ENCODE measurements at regions not wholly inside any gene's neighbourhood (a gene's known extent, or its start where the extent isn't known, plus 50 kb on each side); places are given as distances from the start of the nearest gene placed in this dataset.

- no peak for DNase-seq (ENCODE audit: low read depth in 2 of 2)
These were observed 431.9 kb upstream of the HS6ST1 start for GRCh38 chr2:128750328-128751165.

DNA sequence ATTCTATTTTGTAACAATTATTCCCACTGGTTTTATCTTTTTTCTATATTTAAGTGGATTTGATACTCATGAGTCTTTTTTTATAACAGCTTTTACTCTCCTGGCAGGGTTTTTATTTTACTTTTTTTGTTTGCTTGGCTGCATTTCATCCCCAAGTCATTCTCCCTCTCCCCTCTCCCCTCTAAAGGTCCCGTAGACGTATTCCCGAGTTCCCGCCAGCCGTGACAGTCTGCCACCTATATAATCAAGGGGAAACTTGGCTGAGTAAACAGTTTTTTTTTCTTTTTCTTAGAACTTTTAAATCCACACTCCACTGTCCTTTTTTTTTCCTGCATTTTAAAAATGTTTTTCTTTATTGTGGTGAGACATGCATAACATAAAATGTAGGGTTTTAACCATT is 433.1 kb upstream of the HS6ST1 start:
- no peak for DNase-seq (ENCODE audit: low read depth in 2 of 2)

DNA sequence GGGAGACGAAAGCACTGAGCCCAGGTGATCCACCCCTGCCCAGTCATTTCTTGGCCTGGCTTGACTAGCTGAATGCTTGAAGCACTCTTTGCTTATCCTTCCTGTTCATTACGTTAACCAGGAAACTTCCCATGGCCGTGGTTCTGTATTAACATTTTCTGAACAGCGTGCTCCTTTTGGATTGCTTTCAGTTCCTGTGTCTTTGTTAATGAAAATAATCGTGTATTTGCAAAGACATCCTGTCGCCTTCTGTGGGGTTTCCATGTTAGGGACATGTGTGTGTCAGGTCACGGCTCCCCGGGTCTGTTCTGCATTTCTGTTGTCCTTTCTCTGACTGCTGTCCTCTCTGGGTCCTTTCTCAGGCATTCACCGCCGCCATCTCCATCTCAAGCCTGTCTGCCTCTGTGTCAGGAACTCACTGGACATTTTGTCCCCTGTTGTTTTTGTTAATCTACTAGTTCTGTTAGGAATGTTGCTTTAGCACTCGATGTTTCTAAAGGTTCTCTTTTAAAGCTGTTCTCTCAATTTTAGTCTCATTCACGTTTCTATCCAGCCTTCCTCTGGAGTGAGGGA is 434.1 kb upstream of the HS6ST1 start:
- no peak for DNase-seq (ENCODE audit: low read depth in 2 of 2)

- no peak for DNase-seq (ENCODE audit: low read depth in 2 of 2)
These were observed 434.7 kb upstream of the HS6ST1 start for GRCh38 chr2:128753321-128753720.

DNA sequence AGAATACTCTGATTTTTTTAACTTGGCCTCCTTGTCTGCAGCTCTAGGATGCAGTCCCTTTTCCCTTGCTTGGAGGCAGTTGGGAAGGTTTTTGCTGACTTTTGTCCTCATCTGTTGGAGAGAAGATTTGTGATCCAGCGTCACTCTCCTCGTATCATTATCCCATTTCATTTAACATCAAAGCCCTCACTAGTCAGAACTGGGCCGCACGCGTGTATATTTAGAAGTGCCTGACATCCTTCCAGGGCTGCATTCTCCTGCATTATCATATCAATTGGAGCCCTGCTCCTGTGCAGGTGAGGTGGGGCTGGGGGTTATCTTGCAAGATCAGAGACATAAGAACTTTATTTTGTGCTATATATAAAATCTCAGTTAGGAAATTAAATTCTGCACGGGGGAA is 435.1 kb upstream of the HS6ST1 start:
- DNase-seq (ENCODE audit: low read depth in 2 of 2): no peak

- no peak for DNase-seq (ENCODE audit: low read depth in 2 of 2)
These were observed 435.6 kb upstream of the HS6ST1 start for GRCh38 chr2:128754246-128754724.

- DNase-seq (ENCODE audit: low read depth in 2 of 2): no peak
These were observed 437.2 kb upstream of the HS6ST1 start for GRCh38 chr2:128755695-128756364.

DNA sequence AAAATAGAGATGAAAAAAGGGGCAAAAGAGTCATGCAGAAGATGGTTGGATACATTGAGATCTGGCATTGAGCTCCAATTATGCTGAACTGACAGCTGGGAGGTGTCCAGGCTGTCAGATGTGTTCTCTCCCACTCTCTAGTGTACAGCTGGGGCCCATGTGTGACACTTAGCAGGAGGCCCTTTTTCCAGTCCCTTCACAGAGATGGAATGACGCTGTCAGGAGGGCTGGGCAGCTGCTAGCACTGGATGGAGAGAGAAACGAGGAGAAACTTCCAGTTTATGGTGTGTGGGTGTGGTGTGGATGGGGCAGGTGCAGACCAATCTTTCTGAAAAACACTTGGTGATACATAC is 437.7 kb upstream of the HS6ST1 start:
- no peak for DNase-seq (ENCODE audit: low read depth in 2 of 2)

GRCh38 chr2:128765811-128766210 is 447.1 kb upstream of the HS6ST1 start:
- DNase-seq (ENCODE audit: low read depth in 2 of 2): no peak

- no peak for DNase-seq (ENCODE audit: low read depth in 2 of 2)
These were observed 449.4 kb upstream of the HS6ST1 start for GRCh38 chr2:128768041-128768440.

DNA sequence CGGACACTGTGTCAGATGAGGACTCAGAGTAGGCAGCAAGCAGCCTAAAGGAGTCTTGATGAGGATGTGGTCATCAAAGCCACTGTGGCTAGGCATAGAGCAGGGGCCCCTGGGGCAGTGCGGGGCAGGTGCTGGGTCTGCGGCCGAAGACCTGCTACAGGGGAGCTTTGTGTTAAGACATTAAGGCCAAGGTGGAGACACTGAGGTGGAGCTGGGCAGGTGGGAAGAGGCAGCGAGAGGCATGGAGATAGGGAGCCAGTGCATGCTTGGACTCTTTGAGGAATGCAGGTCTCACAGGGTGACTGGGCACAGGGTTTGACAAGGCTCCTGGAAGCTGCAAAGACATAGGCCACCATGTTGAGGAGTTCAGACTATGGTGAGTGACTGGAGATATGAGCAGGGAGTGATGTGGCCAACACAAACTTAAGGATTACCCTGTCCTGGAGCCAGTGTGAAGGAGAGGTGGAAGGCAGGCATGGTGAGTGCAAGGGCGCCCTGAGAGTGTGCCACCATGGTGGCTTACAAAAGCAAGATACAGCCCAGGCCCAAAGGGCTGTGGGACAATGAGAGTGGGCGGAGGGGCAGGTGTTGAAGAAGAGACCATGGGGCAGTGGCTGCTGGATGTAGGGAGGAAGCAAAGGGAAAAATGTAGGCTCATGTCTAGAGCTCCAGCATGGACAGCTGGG is 450.9 kb upstream of the HS6ST1 start:
- no peak for DNase-seq (ENCODE audit: low read depth in 2 of 2)

DNA sequence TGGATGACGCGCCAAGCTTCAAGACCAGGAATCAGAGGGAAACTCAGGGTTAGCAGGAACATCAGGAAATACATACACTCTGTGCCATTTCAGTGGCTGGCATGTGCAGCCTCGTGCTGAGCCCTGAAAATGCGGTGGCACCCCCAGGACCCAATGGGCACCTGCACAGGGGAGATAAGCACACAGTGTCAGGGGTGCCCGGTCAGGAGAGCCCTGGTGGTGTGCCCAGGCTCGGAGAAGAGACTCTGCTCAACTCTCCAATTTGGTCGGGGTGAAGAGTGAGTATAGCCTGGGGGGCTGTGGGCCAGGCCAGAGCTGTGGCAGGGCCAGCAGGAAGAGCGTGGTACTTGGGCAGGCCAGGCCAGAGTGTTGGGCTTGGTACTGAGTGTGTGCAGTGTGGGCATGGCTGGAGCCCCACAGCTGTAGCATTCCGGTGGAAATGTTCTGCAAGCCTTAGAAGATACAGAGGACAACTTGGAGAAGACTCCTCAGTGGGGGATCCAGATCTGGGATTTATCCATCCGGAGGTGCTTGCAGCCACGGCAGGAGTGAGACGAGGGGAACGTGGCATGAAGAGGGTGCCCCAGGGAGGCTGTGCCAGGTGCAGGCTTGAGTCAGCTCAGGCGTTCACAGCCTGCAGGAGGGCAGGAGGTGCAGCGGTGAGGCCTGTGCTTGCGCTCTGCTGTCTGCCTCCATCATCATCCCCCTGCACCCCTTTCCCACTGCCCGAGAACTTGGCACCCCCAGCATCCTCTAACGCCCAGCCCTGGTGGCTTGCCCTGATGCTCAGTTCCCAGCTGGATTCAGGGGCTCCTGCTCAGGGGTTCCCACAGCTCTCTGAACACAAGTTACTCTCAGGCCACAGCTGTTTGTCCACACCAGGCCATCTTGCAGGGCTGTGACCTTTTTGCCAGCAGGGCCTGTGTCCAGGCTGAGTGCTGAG is 451.7 kb upstream of the HS6ST1 start:
- no peak for DNase-seq (ENCODE audit: low read depth in 2 of 2)

DNA sequence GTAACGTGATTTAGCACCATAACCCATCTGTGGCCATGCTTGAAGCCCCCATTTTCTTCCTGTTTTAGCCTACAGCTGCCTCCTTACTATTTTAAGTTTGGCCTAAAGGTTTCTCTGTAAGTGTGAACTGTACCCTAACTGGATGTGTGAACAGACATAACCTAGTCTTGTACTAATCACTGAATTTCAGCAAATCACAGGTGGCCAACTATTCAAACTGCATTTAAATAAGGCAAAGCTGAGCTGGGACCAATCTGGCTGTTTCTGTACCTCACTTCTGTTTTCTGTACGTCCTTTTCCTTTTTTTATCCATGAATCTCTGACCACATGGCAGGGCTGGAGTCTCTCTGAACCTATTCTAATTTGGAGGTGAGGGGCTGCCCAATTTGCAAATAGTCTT is 452.7 kb upstream of the HS6ST1 start:
- DNase-seq (ENCODE audit: low read depth in 2 of 2): no peak

- DNase-seq (ENCODE audit: low read depth in 2 of 2): no peak
These were observed 454.0 kb upstream of the HS6ST1 start for GRCh38 chr2:128772671-128773070.

DNA sequence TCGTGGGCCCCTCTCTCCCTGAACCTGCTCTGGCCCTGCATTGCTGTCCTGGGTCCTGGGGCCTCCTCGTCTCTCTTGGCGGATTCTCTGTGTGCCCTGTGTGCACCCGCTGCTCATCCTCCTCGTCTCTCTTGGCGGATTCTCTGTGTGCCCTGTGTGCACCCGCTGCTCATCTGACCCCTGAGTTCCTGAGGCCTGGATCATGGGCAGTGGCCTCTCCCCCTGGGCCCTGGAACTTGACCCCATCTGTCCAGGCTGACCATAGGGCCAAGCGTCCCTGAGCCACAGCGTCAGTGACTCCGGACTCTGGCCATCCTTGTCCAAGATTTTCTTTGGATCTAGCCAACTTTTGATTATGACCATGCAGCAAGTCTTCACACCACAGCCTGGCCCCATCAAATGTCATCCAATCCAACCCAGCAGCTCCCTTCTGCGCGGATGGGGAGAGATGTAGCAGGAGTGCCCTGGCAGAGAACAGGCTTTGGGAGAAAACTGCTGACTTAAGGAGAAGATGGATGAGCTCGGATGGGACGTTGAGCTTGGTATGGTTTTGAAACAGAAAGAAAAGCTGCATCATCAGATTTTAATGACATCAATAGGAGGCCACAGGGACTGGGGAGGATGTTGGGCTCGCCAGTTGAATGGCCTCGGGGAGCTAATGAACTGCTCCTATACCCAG is 455.1 kb upstream of the HS6ST1 start:
- no peak for DNase-seq (ENCODE audit: low read depth in 2 of 2)

- DNase-seq (ENCODE audit: low read depth in 2 of 2): no peak
These were observed 455.9 kb upstream of the HS6ST1 start for GRCh38 chr2:128774320-128775216.

- no peak for DNase-seq (ENCODE audit: low read depth in 2 of 2)
These were observed 456.7 kb upstream of the HS6ST1 start for GRCh38 chr2:128775217-128775913.

- DNase-seq (ENCODE audit: low read depth in 2 of 2): no peak
These were observed 457.2 kb upstream of the HS6ST1 start for GRCh38 chr2:128775914-128776285.
